ENCODE measurements at regions not wholly inside any gene's neighbourhood (a gene's known extent, or its start where the extent isn't known, plus 50 kb on each side); places are given as distances from the start of the nearest gene placed in this dataset.

DNA sequence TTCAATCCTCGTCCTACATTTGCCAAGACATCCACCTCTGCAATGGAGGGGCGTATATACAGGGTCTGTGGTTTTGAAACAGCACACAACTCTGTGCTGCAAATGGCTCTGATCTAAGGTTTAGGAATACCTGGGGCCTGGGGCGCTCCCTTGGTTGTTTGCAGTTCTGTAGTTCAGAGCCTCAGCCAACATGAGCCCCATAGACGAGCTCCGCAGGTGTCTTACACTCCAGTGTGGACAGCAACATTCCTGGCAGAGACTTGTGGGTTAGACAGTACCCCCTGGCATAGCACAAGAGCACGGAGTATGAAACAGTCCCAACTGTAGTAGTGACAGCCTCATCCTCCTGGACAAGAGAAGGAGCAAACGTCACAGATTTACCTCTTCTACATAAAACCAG is 120.3 kb upstream of the BARHL2 start:
- TF ChIP-seq, protein P1, sequence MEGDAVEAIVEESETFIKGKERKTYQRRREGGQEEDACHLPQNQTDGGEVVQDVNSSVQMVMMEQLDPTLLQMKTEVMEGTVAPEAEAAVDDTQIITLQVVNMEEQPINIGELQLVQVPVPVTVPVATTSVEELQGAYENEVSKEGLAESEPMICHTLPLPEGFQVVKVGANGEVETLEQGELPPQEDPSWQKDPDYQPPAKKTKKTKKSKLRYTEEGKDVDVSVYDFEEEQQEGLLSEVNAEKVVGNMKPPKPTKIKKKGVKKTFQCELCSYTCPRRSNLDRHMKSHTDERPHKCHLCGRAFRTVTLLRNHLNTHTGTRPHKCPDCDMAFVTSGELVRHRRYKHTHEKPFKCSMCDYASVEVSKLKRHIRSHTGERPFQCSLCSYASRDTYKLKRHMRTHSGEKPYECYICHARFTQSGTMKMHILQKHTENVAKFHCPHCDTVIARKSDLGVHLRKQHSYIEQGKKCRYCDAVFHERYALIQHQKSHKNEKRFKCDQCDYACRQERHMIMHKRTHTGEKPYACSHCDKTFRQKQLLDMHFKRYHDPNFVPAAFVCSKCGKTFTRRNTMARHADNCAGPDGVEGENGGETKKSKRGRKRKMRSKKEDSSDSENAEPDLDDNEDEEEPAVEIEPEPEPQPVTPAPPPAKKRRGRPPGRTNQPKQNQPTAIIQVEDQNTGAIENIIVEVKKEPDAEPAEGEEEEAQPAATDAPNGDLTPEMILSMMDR (IDR thresholded peaks at IDR 0.05) = no peak
- TF ChIP-seq POLR2A (IDR thresholded peaks at IDR 0.05) = no peak

All from upper lobe of left lung (tissue), 4 donors.